ENCODE measurements at regions not wholly inside any gene's neighbourhood (a gene's known extent, or its start where the extent isn't known, plus 50 kb on each side); places are given as distances from the start of the nearest gene placed in this dataset.

- Histone ChIP-seq H3K4me1 (ENCODE audit: insufficient read depth) (no peaks in the 10 kb centered on the region), H3K27me3 (no peaks in the 10 kb centered on the region), H3K27ac (no peak overlapping the region), H3K4me3 (no peak overlapping the region), H3K36me3 (no peaks in the 10 kb centered on the region), H3K9me3 (no peaks in the 10 kb centered on the region)
- TF ChIP-seq POLR2A (IDR thresholded peaks at IDR 0.05) (no peak), CTCF (IDR thresholded peaks at IDR 0.05) (no peak), EP300 (IDR thresholded peaks at IDR 0.05) (no peak)
- no peak for DNase-seq
- intact Hi-C loops (cut with DNase I), result no loop called here
Measured at GRCh38 chr6:82066196-82066595, 181.3 kb downstream of the IBTK start.

GRCh38 chr6:82063574-82063973 lies 184.0 kb downstream of the IBTK start:
- Histone ChIP-seq H3K4me1 (ENCODE audit: insufficient read depth) (no peaks in the 10 kb centered on the region), H3K27me3 (no peaks in the 10 kb centered on the region)
- WGBS, 3 donors, result 91 to 93% (median 92%) methylated on average over 3 of the region's 3 CpGs

GRCh38 chr6:82062219-82062618 lies 185.3 kb downstream of the IBTK start:
- intact Hi-C loops (cut with DNase I), result no loop called here
- peaks cover 2% of the 10 kb centered on the region for H3K4me1 ChIP-seq (ENCODE audit: insufficient read depth)
- no peaks in the 10 kb centered on the region for H3K36me3 ChIP-seq
- H3K27ac ChIP-seq, result no peak overlapping the region
- DNase-seq, result no peak
- TF ChIP-seq CTCF (IDR thresholded peaks at IDR 0.05) (no peak), POLR2A (IDR thresholded peaks at IDR 0.05) (no peak), EP300 (IDR thresholded peaks at IDR 0.05) (no peak)
- H3K27me3 ChIP-seq, result no peaks in the 10 kb centered on the region
- H3K9me3 ChIP-seq, result no peaks in the 10 kb centered on the region
- H3K4me3 ChIP-seq, result no peak overlapping the region
- 79 to 82% (median 80%) methylated on average over 7 of the region's 7 CpGs for WGBS, 3 donors

More at GRCh38 chr6:82063574-82063973, 184.0 kb downstream of the IBTK start:
- Histone ChIP-seq H3K27ac (no peak overlapping the region), H3K9me3 (no peaks in the 10 kb centered on the region), H3K4me3 (no peak overlapping the region), H3K36me3 (no peaks in the 10 kb centered on the region)
- no peak for DNase-seq
- TF ChIP-seq EP300 (IDR thresholded peaks at IDR 0.05) (no peak), POLR2A (IDR thresholded peaks at IDR 0.05) (no peak), CTCF (IDR thresholded peaks at IDR 0.05) (no peak)
- intact Hi-C loops (cut with DNase I), result no loop called here

GRCh38 chr6:82057846-82058554 lies 189.5 kb downstream of the IBTK start:
- peaks cover 4% of the 10 kb centered on the region for H3K4me1 ChIP-seq (ENCODE audit: insufficient read depth)
- no peak overlapping the region for H3K27ac ChIP-seq
- no peaks in the 10 kb centered on the region for H3K9me3 ChIP-seq
- DNase-seq, result no peak
- H3K27me3 ChIP-seq, result no peaks in the 10 kb centered on the region
- no peak for TF ChIP-seq CTCF (IDR thresholded peaks at IDR 0.05)
- TF ChIP-seq POLR2A (IDR thresholded peaks at IDR 0.05), result no peak
- no peak for TF ChIP-seq EP300 (IDR thresholded peaks at IDR 0.05)
- intact Hi-C loops (cut with DNase I), result no loop called here
- no peak overlapping the region for H3K4me3 ChIP-seq
- no peaks in the 10 kb centered on the region for H3K36me3 ChIP-seq
- 33 to 39% (median 38%) methylated on average over 5 of the region's 5 CpGs for WGBS, 3 donors
